ENCODE measurements at regions not wholly inside any gene's neighbourhood (a gene's known extent, or its start where the extent isn't known, plus 50 kb on each side); places are given as distances from the start of the nearest gene placed in this dataset.

- no peak for TF ChIP-seq JUN (IDR thresholded peaks at IDR 0.05; ENCODE audit: borderline replicate concordance, insufficient read depth, insufficient read length, low read depth)
- TF ChIP-seq CTCF (IDR thresholded peaks at IDR 0.05; ENCODE audit: extremely low read depth in 1 of 2, insufficient read depth in 1 of 2, low read depth in 1 of 2, low read length in 2 of 2), result no peak
- TF ChIP-seq EZH2 (IDR thresholded peaks at IDR 0.05; ENCODE audit: borderline replicate concordance, low read depth, low read length, severe bottlenecking), result no peak
- no peak for TF ChIP-seq POLR2AphosphoS5 (IDR thresholded peaks at IDR 0.05; ENCODE audit: insufficient read depth, low read depth, low read length)
Observed at GRCh38 chr2:142495141-142495540, 364.3 kb upstream of the LRP1B start.

Measured in endothelial cell of umbilical vein (primary cell).